ENCODE measurements at regions not wholly inside any gene's neighbourhood (a gene's known extent, or its start where the extent isn't known, plus 50 kb on each side); places are given as distances from the start of the nearest gene placed in this dataset.

DNA sequence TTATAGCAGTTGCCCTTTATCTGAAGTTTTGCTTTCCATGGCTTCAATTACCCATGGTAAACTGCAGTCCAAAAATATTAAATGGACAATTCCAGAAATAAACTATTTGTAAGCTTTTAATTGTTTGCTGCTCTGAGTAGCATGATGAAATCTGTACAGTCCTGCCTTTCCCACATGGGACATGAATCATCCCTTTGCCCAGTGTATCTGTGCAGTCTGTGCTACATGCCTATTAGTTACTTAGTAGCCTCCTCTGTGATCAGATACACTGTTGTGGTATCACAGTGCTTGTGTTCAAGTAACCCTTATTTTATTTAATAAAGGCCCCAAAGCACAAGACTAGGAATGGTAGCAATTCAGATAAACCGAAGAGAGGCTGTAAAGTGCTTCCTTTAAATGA is 810.6 kb upstream of the PIK3C3 start:
- TF ChIP-seq CTCF (conservative IDR thresholded peaks at IDR 0.05; ENCODE audit: low read depth in 2 of 2) (no peak), POLR2AphosphoS5 (IDR thresholded peaks at IDR 0.05; ENCODE audit: low read depth) (no peak), CREB1 (CRISPR knock-in tag; IDR thresholded peaks at IDR 0.05; ENCODE audit: low read depth) (no peak), JUNB (IDR thresholded peaks at IDR 0.05; ENCODE audit: unreplicated experiment) (no peak), EZH2 (IDR thresholded peaks at IDR 0.05; ENCODE audit: low read depth, unreplicated experiment) (no peak), REST (IDR thresholded peaks at IDR 0.05; ENCODE audit: unreplicated experiment) (no peak)

All from GM23338 (cell line).